GM21367 (cell line): ENCODE measurements at regions not wholly inside any gene's neighbourhood (a gene's known extent, or its start where the extent isn't known, plus 50 kb on each side); places are given as distances from the start of the nearest gene placed in this dataset.
"Not testable (repeated sequence)": the region's sequence is repeated elsewhere in the genome, so short reads cannot be mapped to it uniquely, and the experiment has no call there.

Experiments used
- ATAC-seq: cut with Tn5 transposase; IDR thresholded peaks from one replicate; pipeline ENCODE4 v1.9.1; 2021; ENCODE audit not compliant: unreplicated experiment

DNA sequence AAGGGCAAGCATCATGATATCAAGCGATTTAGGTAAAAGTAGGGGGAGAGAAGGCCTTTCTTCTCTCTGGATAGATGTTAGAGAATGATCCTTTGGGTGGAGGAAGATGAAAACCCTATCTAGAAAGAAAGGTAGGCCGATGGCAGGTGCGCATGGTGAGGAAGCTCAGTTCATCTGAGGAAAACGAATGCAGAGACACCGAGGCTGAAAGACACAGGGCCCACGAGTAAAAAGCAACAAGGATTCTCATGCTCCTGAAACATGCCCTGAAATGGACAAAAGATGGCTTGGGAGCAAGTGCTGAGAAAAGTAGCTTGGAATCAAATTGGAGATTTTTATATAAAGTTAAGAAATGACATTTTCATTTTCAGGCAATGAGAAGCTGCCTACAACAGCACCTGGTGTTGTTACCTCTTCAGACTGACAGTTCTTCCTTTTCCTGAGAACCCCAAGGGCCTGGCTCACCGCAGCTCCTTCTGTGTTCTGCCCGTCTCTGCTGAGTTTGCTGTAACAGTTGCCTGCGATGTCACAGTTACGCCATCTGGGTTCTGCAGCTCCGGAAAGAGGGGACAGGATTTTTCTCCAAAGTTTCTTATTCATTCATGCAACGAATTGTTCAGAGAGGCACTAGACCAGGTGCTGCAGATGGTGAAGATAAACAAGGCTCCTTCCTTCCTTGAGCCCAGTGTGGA, 402.0 kb upstream of the KLF6 start:
- no peak for ATAC-seq

DNA sequence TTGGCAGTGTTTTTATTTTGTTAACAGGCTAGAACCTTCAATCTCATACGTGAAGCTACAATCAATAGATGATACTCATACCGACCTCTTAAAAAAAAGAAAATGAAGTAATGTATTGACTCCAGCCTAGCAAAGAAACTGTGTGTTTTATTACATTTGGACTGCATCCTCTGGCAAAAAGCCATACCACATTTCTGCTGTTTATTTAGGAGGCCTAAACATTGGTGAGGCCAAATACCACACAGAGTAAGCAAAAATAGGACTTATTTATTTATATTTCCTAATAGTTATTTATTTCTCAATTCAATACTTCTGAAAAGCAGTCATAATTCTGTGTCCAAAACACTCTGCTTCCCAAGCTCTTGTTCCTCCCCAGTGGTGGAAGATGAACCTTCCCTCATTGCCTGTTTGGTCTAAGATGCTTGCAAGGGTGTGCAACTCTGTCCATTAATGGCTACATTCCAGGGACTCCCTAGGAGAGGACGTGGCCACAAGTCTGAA, 398.8 kb upstream of the KLF6 start:
- ATAC-seq: no peak

DNA sequence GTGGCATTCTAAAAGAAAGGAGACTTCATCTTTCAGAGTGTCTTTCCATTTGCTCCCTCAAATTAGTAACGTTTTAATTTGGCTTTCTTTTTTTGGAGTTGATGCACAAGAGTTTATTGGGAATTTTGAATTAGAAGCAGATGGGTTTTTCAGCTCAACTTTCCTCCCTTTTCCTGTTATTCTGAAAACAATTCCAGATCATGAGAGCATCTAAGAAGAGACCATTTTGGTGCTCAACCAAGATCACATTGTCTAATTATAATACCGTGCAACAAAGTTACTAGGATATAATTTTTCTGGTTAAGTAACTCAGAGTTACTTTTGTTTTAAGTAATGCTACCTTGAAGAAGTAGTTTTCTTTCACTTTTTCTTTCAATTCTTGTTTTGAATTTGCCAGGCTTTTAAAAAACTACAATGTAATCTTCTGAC, 396.6 kb upstream of the KLF6 start:
- no peak for ATAC-seq

DNA sequence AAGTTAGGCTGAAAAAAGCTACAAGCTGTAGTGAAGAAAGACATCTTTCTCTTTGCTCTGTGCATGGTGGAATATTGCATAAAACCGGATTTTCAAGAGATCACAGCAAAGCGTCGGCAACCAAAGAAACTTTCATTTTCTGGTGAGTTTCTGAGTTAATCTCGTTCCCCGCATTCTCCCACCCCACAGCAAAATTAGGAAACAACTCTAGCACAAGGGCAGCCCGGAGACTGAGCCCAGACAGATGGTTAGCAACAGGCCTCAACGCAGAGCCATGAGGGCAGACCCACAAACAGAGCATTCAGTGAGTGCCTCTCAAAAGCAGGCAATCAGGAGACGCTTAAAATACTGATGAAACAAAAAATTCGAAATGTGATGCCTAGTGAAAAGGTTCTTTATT, 396.1 kb upstream of the KLF6 start:
- no peak for ATAC-seq

DNA sequence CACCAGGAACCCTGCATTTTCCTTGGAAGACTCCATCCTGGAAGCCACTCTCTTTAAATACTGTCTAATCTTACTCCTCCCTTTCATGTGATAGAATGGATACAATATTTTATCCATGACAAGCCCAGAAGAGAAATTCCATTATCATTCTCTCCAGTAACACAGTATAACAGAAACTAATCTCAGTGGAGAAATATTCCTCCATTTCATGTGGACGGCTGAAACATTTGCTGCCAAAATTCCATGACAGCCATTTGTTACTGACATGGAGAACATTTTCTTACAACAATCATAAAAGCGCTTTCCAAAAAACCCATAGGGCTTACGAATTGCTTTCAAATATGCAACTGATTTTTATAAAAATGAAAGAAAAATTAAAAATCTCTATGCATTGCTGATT, 392.8 kb upstream of the KLF6 start:
- ATAC-seq: no peak

DNA sequence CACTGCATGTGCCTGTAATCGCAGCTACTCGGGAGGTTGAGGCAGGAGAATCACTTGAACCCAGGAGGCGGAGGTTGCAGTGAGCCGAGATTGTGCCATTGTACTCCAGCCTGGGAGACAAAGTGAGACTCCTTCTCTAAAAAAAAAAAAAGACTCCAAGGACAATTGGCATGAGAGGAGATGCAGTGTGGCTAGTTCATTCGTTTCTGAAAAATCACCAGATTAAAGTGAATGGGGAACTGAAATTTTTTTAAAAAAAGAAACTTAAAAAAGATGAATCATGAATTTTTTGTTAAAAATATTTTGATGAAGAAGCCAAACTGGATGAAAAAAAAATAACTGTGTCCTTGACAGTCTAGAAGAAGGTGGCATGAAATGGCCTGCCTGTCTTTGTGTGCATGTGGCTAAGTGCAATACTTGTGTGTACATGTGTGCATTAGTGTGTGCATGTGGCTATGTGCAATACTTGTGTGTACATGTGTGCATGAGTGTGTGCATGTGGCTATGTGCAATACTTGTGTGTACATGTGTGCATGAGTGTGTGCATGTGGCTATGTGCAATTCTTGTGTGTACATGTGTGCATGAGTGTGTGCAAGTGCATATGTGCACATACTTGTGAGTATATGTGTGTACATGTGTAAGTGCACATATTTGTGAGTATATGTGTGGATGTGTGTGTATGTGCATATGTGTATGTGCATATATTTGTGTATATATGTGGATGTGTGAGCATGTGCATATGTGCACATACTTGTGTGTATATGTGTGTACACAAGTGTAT, 391.7 kb upstream of the KLF6 start:
- no peak for ATAC-seq

DNA sequence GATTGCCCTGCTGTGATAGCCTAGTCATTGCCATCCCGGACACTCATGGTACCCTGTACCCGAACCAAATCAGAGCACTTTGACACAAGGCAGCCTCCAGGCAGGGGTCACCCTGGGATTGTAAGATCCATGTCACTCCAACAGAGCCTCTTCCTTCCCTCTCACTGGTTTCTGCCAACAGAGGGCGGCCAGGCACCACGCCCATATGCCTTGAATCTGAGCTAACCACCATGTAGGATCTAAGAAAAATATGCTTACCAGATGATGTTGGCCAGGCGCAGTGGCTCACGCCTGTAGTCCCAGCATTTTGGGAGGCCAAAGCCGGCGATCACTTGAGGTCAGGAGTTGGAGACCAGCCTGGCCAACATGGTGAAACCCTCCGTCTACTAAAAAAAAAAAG, 389.2 kb upstream of the KLF6 start:
- ATAC-seq: no peak

DNA sequence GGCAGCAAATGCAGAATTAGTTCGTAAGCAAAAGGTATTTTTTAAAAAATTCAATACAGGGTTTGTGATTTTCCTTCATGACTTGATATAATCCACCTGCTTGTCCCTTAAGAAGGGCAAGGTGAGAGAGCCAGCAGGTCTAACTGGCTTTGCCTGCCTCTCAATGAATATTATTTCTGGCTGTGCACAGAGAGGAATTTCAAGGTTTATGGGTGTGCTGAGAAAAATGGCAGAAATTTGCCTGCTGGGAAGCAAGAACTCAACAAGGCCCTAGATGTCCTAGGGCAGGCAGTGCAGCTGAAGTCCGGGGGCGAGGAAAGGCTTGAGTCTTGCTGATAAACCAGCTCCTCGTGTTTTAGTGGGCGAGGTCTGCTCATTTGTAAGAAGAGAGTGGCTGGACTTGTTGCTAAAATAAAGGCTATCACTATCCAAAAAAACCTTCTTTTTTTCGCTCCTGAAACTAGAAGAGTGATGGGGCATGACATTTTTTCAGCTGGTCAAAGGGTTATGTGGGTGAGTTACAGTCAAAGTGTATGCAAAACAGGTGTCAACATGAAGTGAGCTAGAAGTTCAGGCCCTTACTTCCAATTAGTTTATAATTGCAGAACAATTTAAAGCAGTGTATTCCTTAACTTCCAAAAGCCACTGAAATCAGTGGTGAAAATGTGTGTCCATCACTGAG, 385.8 kb upstream of the KLF6 start:
- ATAC-seq: no peak

DNA sequence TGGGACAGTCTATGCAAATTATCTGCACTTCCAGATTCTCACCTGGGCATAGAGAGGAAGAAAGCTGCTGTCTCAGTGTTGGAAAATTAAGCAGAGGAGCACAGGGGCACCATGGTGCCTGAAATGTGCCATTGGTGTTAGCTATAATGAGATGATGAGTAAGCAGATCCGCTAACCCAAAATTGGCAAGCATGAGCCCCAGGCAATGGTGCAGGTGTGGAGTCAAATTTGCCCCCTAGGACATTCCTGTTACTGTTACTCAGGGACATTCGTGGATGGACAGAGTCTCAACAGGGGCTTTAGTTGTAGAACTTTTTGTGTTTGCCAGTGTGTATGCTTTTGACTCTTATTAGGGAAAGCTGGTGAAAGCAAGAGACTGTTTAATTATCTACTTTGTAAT, 385.2 kb upstream of the KLF6 start:
- ATAC-seq: no peak

DNA sequence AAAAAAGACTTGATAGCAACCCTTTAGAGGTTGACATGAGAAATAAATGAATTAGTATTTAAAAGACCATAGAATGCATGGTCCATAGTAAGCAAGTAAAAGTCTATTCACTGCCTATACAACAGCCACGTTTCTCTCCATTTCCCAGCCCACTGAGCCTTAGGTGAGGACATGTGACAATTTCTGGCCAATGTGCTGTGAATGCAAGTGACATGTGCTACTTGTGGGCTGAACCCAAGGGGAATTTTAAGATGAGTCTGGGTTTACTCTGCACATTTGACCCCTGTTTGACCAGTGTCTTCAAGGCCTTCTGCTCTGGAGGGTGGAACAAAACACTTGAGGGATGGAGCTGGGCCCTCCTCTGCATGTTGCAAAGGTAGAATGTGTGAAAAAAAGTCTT, 384.4 kb upstream of the KLF6 start:
- no peak for ATAC-seq

DNA sequence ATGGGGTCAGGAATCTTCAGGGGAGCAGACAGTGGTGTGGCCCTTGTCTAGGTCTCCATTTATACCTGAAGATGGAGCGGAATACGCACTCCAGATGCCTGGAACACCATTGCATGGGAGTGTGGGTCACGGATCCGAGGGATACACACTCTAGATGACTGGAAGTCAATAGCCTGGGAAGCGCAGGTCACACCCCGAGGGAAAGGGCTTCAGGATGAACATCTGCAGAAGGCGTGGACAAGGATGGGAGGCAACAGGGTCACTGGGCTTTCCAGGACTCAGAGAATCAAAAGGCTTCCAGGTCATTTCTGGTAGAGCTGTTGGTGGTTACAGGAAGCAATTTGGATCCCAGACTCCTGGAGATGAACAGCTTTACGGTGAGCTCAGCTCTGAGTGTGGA, 382.2 kb upstream of the KLF6 start:
- ATAC-seq: no peak

DNA sequence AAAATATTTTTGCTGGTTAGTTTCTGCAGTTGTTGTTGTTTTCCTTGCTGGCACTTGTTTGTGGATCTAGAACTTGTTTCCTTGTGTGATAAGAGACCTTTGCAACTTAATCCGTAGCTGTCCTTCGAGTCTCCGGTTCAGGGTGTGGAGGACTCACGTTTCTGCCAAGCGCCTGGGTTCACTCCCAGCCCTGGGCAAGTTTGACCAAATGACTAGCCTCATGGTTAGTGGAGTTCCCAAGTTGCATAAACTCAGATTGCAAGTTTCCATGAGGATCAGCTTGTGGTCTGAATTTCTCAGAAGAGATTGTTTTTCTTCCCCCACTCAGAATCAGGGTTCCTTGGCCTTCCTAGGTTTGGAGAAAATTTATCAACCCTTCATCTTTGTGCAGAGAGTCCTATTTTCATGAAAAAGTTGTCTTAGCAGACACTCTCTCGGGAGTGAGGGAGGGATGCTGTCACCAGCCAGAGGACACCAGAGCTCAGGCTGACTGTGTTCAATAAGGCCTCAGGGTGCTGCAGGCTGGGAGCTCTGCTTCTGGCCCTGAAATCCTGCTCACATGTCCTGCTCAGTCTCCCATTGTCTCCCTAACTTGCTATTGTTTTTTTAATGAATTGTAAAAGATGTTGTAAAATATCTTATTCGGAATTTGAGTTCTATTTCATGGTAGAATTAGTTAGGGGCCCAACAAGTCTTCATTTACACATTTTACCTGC, 377.7 kb upstream of the KLF6 start:
- no peak for ATAC-seq

DNA sequence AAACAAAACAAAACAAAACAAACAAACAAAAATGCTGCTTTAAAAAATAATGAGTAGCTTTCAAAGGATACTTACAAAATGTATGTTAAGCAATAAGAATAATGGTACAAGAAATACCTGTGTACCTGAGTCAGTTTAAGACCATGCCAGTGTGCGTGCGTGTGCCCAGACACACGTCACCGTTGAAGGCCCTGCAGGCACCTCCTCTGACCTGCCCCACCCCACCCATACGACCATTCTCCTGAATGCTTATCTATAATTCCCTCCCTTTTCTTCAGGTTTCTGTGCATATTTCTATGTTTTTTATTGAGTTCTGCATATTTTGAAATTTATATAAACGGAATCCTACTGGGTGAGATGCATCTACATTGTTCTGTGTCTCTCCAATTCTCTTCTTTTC, 374.2 kb upstream of the KLF6 start:
- ATAC-seq: no peak

DNA sequence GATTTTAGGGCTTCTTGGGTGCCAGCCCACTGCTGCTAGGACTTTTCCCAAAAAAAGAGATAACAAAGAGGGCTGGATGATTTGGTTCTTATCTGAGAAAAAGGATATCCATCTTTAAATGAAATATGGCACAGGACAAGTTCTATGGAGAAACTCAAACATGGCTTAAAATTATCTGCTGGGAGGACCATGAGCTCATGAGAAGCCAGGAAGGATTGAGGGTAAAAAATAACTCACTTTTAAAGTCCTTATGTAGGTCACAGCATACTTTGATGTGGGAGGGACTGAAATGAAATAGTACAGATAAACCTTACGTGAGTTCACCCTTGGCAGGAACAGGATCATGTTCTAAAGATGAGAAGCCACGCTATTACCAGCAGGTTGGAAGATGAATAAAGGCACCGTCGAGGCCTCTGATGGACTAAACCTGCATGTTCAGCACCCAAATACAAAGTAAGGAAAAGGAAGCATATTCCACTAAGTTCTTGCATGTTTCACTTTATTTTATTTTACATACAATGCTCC, 369.2 kb upstream of the KLF6 start:
- no peak for ATAC-seq

DNA sequence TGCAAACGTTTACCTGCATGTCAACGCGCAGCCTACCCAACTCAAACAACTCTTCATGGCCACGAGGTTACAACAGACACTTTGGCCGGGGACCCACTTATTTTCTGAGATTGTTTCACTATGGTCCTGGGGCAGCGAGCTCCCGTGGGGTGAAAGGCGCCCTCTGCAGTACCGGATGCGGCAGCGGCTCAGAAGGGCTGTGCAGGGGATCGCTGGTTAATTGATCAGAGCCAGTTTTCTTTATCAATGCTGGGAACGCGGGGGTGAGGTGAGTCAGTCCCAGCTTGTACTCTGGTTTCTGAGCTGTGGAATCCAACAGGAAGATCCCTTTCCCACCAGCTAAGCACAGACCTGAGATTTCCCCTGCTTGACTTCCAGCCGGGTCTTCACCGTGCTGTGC, 366.5 kb upstream of the KLF6 start:
- ATAC-seq: no peak

DNA sequence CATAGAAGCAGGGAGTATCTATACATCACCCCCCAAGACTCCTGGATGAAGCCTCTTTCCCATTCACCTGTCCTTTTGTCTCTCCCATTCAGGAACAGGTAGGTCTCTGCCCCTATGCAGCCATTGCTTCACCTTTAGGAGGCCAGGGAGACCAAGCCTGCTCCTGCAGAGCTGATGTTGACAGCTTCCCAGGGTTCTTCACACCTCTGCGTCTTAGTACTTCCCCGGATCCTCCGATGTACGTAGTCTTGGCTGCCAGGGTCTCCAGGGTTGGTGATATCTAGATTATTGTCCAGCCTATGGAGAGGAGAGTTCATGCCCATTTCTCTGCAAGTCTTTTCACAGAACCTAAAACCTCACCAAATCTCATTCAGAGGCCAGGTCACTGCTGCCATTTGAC, 365.7 kb upstream of the KLF6 start:
- no peak for ATAC-seq

DNA sequence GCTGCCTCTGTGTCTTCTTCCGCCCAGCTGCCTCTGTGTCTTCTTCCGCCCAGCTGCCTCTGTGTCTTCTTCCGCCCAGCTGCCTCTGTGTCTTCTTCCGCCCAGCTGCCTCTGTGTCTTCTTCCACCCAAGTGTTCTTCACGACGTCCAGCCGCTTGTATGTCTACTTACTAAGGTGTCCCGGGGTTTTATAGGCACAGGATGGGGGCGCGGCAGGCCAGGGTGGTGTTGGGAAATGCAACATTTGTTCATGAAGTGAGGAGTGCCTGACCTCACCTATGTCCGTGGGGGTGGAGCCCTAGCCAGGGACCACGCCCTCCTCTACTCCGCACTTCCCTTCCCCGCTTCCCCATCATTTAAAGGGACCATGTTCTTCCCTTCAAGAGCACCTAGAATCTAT, 364.5 kb upstream of the KLF6 start:
- ATAC-seq: not testable (repeated sequence)

DNA sequence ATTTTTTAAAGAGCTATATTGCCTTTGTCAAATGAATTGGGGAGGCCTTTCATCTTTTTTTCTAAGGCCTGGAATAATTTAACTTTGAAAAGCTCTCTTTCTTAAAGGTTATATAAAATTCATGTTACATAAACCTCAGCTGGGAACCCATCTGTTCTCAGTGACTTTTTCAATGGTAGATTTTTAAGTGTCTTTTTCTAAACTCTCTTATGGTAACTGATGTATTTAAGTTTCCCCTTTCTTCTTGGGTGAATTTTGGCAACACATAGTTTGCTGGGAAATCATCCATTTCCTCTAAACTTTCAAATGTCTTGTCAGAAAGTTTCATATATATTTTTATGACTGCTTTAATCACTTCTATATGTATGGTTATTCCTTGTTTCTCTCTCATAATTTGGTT, 362.2 kb upstream of the KLF6 start:
- no peak for ATAC-seq

DNA sequence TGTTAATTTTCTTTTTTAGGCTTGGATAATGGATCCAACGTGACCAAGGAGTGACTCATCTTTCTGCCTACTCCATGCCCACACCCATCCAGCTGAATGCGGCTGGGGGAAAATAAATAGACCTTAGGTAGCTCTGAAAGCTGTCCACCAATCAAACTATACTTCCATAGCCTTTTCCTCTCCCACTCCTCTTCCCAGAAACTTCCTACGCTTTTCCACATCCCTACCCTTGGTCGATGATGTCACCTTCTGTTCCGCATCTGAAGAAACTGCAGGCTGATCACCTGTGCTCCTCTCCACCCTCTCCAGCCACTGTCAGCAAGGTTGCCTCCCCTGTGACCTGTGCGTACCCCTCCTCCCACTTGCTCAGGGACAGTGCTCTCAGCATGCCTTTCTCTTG, 359.8 kb upstream of the KLF6 start:
- no peak for ATAC-seq

DNA sequence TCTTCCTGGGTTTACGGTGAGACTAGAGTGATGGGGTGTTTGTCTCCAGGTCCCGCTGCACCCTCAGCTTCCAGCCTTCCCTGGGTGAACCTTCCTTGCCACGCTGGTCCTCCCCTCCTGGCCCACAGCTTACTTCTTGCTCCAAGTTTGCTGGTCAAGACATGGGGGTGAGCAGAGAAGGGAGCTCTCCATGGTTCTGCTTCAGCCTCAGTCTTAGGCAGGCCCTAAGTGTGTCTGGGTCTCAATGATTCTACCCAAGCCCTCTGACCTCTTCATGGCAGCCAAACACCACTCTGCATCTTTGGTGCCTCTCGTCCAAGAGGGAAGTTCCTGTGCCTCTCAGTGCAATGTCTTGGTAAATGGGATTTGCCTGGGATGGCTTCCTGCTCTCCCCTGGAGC, 356.5 kb upstream of the KLF6 start:
- no peak for ATAC-seq

DNA sequence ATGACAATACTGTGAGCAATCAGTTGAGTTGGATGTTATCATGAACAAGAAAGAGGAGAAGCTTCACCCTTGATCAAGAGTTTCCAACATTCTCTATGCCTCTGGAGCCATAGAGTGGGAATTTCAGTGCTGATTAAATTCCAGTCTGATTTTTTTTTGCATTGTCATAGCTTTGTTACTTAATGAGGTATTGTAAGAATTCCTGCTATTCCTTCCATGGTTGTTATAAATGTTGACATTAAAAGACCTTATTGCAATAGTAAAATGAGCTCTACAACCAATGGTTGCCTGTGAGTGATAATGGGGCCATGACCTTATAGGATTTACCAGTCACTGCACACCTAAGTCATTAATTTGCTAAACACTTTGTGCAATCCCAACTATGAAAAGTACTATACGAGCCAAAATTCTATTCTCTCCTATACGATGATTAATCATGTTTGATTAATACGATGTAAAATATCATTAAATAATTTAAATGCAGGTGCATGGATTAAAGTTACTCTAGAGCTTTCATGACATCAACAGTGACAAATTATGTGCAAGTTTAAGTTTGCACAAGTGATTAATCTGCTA, 353.2 kb upstream of the KLF6 start:
- no peak for ATAC-seq
